ENCODE measurements at regions not wholly inside any gene's neighbourhood (a gene's known extent, or its start where the extent isn't known, plus 50 kb on each side); places are given as distances from the start of the nearest gene placed in this dataset.
"Not testable (repeated sequence)": the region's sequence is repeated elsewhere in the genome, so short reads cannot be mapped to it uniquely, and the experiment has no call there.

DNA sequence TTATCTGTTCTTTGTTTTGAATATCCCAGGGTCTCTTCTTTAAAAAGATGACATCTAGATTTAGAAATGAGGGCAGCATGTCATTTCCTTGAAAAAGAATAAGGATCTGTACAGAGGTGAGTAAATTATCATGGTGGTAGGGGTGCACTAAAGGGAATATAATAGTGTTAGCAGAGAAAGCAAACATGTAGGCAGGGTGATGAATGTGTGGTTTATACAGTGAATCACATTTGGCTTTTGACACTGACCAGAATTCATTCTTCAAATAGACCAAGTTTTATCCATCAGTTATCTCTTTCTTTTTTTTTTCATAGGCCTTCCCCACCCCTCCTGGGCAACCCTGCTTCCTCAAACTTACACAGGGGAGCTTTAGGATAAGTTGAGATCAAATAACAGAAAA, 184.5 kb upstream of the LRP1B start:
- no peak for DNase-seq

DNA sequence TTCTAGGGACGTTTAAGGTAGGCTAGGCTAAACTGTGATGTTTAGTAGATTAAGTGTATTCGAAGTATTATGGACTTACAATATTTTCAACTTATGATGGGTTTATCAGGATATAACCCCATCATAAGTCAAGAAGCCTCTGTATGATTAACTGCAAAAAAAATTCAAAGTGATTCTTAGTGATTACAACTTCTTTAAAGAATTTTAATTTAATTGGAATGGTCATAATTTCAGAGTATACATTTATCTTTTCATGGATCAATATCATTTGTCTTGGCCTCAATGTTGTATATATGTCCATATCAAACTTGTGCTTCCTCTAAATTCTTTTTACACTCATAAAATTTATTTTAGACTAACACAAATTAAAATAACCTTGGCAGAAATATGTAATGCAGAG, 183.3 kb upstream of the LRP1B start:
- DNase-seq, result no peak

DNA sequence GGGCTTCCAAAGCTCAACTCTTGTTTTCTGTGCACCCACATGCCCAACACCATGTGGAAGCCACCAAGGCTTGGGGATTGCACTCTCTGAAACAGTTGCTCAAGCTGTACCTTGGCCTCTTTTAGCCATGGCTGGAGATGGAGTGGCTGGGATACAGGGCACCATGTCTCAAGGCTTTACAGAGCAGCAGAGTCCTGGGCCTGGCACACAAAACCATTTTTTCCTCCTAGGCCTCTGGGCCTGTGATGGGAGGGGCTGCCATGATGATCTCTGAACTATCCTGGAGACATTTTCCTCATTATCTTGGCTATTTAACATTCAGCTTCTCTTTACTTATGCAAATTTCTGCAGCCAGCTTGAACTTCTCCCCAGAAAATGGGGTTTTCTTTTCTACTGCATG, 179.7 kb upstream of the LRP1B start:
- DNase-seq, result no peak

DNA sequence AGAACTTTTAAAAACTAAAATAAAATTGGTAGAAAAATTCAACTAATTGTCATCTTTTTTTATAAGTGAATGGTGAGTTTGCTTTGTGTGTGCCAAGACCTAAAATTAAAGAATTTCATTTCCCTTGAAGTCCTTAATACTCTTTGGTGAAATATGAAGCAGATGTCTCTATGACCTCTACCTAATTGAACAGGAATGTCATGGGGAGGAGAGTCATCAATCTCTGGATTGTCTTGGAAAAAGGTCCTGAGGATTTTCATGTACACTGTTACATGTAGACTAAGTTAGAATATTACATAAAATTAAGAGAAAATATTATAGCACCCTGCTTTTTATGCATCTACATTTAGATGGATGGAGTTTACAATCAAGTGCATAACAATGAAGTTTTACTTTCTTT, 177.9 kb upstream of the LRP1B start:
- DNase-seq, result no peak

DNA sequence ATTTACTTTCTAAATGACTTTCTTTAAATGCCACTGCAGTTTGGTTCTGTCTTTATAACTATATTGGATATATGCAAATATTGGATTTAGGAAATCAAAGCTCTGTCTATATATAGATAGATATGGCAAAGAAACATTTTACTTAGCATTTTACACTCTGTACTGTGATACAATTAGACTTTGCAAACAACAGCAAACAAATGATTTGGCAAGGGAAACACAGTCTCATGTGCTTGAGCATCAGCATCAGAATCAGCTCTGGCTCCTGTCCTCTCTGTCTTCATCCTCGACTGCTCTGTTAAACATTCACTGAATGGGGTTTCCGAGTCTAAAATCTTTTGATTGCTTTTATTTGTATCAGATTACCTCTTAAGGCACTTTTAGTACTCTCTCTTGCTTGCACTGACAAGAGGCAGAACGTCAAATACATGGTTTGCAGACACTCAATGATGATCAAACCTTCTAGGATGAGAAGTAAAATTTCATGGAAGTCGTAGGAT, 176.8 kb upstream of the LRP1B start:
- no peak for DNase-seq

DNA sequence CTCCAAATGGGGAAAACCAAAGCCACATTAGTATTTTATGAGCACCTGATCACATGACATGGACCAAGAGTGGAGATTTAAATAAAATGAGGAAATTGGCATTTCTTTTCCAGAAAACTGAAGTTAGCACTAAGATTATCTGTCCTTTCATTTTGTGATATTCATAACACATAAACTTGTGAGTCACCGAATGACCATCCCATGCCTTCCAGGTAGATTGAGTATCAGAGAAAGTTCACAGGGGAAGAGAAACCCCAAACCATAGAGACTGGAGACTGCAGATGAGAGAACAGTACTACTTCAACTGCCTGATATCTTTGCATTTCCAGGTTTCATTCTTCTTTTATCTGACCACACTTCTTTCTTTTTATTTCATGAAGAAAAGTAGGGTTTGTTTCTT, 176.3 kb upstream of the LRP1B start:
- DNase-seq, result no peak

DNA sequence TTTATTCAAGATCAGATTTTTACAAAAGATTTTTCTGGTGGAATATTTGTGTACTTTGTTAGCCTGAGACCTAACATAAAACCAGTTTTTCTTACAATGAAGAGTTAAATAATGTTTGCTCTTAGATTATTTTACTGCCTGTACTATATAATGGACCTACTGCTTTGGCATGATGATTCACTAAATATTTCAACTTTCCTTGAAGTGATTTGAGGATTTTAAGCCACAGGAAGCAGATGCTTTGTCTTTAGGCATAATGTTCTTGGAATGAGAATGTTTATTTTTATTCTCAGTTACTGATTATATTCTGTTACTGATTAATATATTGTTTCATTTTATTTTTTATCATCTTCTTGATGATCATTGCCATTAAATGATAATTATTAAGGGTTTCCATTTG, 175.3 kb upstream of the LRP1B start:
- DNase-seq, result no peak

DNA sequence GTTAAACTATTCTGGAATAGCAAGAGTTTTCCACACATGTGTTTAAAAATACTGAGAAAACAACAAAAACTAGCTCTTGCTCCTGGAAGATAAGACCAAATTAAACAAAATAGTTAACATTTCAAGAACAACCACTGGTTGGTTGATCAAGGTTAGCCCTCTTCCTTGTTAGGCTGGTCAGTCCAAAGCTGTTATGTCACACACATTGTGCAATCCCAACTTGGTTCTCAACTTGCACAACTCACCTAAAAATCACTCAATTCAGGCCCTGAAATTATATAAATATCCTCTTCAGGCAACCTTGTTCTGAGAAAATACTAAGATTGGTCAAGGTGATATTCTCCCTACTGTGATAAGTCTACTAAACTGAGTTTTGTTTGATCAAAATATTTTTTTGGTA, 169.7 kb upstream of the LRP1B start:
- DNase-seq, result no peak

DNA sequence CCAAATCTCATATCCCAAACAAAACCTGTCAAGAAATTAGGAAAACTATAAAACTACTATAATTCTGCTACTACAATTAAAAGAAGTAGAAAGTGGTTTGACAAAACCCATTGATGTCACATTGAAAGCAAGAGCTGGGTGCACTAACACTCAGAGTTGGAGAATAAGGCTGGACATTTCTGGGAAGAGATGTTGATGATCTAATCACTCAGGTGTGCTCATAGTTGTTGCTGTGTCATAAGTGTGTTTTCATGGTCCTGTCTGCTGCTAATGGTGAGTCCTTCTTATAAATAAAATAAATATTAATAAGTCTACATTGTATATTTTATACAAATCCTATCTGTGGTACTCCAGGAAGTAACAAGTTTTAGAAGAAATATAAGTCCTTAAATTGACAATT, 168.2 kb upstream of the LRP1B start:
- no peak for DNase-seq

DNA sequence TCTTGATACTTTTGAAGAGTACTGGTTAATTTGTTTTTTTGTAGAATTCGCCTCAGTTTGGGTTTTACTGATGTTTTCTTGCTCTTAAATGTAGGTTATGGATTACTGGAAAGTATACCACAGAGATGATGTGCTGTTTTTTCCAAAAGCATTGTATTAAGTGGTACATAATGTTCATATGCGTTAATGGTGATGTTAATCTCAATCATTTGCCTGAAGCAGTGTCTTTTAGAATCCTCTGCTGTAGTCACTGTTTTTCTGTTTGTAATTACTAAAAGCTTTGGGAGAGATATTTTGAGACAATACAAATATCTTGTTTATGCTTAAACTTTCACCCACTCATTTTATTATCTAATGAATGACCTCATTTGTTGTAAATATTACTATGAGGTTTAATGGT, 163.4 kb upstream of the LRP1B start:
- DNase-seq, result no peak

DNA sequence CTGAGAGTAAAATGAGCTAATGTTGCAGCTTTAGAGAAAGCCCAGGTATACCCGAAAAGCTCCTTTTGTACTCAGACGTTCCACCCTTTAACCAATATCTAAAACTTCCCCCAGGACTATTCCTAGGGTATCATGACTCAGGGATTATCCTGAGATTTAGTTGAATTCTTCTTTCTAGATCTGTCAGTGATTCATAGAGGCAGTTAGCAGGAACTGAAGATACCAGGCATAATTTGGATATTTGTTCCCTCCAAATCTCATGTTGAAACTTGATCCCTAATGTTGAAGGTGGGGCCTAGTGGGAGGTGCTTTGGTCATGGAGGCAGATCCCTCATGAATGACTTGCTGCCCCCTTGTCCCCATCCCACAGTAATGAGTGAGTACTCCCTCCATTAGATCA, 161.2 kb upstream of the LRP1B start:
- DNase-seq, result no peak

DNA sequence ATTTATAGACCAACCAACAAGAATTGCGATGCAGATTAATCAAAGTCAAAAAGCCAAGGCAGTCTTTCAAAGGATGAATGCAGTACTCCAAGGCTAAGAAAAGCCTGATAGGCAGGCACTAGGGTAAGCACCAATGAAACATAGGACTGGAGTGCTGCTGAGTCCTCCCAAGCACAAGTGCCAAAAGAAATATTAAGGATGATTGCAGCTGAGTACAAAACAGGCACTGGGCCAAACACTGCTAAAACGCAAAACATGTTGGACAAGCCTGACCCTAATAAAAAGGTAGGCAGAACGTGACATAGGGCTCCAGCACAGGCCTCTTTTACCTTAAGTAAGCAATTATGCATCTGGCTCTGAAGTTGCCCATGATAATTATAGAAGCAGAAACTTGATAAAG, 160.1 kb upstream of the LRP1B start:
- DNase-seq, result no peak

DNA sequence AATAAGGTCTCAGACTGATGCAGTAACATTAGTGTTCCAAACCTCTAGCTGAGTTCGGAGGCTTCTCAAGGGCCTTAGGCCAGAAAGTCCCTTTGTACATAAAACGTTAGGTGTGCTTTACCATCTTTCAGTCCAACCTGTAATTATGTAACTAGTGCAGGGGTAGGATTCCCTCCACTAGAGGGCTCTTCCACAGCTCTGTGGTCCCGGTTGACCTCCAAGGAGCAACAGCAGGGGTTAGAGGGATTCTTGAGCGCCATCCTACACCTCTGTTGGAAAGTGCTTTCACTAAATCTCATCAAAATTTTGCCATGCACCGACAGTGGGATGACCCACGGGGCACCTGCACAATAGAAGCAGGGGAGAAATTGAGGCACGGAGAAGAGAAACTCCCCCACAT, 155.8 kb upstream of the LRP1B start:
- DNase-seq, result no peak

DNA sequence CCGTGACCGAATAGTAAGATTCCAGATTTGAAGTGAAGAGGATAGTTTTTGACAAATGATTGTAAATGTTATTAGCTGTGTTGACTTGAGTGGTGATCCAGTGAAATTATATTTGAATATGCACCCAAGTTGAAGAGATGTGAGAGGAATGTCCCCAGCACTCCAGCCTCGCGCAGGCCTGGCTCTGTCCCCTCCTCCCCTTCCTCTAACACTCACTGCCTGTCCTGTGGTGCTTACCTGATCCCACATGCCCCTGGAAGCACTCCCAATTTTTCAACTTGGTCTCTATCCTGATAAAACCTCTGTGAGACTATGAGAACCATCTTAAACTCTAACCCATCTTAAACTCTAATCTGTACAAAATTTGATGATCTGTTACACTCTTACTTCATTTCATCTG, 154.7 kb upstream of the LRP1B start:
- no peak for DNase-seq

DNA sequence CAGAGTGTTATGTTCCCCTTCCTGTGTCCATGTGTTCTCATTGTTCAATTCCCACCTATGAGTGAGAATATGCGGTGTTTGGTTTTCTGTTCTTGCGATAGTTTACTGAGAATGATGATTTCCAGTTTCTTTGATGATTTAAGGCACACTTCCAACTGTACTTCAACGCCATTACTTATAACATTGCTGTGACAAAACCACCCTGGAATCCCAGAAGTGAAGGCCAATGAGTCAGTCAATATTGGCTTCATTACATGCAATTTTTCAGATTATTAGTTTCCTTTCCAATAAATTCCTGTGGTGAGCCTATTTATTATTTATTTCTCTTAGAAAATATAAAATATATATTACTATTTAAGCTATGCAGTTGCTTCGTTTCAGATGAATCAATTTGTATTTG, 153.5 kb upstream of the LRP1B start:
- not testable (repeated sequence) for DNase-seq

DNA sequence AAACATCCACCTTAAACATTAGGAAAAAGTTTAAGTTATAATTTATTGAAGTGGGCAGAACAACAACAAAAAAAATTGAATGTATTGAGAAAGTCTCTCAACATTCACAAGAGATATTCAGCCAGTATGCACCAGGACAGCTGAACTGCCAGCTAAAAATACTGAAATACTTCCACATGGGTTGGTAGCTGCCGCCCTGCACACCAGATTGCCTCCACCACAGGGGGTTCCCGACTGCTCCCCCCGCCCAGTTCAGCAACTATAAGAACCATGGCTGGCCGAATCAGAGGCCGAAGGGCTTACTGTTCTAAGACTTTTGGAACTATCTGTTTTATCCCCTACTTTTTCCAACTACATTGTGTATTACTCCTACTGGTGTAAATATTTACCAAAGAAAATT, 150.0 kb upstream of the LRP1B start:
- no peak for DNase-seq

DNA sequence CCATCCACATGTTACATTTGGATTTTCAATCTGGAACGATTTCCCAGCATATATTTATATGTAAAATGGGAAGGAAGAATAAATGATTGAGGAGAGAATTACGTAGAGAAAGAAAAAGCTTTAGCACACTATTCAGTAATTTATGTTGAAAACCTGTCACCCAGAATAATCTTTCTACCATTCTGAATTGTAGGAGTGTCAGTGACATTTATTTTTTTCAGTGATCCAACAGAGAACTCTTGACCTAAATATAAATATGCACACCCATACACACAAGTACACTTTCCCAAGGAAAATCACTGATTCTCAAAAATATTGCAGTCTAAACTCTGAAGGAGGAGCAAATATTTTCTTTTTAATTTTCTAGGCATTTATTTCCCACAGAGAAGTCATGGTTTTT, 140.2 kb upstream of the LRP1B start:
- no peak for DNase-seq

DNA sequence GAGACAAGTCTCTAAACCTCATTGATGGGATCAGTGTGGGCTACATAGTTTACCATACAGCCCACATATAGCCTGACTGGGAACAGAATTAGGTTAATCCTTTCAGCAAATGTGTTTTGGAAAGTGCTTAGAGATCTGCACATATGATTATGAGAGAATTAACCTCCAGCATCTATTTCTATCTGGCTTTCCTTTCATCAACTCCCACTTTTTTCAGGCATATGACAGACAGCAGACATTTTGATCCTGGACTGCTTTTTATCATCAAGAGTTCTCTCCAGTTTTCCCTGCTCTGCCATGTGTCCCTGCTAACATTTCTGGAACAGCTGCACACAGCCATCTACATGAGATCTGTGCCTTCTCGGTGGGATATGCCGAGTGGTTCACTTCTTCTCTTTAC, 139.5 kb upstream of the LRP1B start:
- no peak for DNase-seq

DNA sequence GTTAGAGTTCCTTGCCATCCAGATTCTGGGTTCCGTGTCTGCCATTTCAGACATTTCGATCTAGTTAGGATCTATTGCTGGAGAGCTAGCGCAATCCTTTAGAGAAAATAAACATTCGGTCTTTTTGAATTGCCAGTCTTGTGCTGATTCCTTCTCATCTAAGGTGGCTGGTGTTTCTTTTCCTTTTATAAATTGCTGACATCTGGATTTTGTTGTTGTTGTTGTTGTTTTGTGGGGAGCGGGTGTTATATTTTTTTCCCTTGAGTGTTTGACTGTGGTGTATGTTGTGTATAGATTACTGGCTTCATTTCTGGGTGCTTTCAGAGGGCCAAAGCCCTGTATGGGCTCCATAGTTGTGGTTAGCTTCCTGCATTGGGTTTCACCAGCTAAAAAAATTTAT, 128.5 kb upstream of the LRP1B start:
- no peak for DNase-seq

DNA sequence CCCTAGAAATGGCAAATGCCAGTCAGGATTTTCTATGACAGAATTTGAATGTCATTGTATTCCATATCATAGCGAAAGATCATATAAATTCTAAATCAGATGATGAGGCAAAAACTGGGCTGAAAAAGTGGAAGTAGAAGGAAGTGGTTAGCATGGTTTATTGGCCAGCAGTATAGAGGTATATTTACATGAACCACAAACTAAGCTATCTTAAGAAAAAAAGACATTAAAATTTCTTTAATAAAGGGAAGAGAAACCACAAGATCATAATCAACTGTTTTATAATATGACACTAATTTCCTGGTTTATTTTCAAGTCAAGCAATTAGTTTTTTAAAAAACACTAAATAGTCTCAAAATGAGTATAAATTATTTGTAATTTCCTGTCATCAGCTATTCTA, 123.2 kb upstream of the LRP1B start:
- no peak for DNase-seq

DNA sequence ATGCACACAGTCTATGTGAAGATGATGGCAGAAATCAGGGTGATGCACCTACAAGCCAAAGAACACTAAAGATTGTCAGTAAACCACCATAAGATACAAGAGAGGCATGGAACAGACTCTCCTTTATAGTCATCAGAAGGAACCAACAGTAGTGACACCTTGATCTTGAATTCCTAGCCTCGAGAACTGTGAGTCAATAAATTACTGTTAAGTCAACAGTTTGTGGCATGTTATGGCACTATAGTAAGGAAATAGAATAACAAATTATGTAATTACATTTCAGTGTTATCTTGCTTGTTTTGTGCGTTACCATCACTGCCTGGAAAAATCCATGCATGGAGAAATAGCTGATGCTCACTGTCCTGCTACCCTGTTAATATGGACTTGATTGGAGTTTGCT, 110.2 kb upstream of the LRP1B start:
- DNase-seq, result no peak

DNA sequence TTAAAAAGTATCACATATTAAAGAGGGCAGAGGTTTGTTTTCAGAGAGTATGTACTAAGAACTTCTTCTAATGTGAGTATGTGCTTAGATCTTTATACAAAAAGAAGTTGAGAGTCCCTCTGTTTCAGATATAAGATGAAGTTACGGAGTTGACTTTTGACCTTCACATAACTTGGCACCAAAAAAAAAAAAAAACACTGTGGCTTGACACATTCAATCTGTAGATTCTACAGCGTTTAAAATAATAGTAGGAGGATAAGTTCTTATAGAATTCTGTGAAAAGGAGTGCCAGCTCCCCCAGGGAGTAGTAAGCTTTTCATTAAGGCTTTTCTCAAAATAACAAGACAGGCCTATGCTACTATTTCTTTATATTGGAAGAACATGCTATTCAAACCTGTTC, 105.4 kb upstream of the LRP1B start:
- DNase-seq, result no peak

DNA sequence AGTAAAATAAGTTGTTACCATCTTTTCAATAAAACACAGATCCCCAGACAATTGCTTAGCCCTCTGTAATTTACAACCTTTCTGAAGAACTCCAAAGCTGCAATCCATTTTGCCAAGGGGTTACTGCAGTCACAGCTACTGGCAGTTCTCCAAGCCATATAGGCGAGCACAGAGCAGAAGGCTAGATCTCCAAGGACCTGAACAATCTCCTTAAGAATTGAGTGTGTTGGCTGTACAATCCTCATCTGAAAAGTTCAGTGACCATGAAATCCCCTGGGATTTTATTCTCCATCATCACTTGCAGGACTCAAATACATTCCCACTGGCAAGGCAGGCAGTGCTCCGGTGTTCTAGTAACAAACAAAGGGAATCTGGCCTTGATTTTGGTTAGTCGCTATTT, 103.9 kb upstream of the LRP1B start:
- no peak for DNase-seq

DNA sequence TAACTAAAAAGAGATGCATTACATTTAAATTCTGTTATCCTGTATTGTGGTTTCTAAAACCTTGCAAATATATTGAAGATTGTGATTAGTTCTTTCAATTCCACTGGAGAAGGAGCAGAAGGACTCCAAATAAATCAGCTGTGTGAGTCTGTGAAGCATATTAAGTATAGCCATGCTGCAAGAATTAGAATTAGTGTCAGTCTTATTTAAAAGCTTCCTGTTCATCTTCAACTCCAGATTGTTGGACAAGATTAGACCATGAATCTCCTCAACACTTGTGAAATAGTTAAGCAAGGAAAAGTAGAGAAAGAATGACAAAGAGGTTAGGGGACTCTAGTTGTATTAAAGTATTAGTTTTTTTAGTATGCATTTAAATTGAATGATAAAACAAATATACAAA, 92.5 kb upstream of the LRP1B start:
- DNase-seq, result no peak

DNA sequence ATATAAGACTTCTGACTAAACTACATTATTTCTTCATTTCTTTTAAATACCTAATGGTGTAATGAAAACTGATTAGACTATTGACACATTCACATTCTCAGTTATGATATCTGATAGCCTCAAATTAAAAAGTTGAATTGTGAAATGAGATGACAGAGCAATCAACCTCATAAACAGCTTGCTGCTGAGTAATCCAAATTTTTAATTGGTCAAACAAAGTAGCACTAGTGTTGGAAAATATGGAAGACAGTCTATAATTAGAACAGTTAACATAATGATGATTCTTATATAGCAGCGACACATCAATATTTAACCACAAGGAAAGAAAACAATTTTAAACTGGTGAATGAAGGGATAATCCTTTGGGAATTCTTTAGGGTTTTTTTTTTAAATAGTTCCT, 91.9 kb upstream of the LRP1B start:
- DNase-seq, result no peak

DNA sequence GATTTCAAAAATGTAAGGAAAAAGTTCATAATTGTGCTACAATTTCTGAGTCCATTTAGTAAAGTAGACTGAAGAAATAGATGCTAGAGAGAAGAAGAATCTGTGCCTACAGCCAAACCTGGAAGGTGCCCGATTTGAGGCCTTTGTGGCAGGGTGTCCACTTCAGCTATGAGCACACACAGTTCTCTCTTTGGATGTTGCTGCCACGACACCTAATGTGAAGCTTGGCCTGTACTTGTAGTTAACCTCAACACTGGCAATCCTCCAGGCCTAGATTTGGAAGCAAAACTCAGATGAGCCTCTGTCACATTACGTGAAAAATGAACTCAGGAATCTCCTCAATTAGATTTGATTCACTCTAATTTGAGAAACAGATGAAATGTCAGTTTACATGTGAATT, 90.1 kb upstream of the LRP1B start:
- DNase-seq, result no peak
